CD4-positive, alpha-beta T cell treated with Interferon gamma for 1 hour (primary cell): ENCODE measurements at regions not wholly inside any gene's neighbourhood (a gene's known extent, or its start where the extent isn't known, plus 50 kb on each side); places are given as distances from the start of the nearest gene placed in this dataset.

Experiments used
- DNase-seq: peaks from one replicate; pipeline ENCODE4 v3.0.0-alpha.2; 2020

- DNase-seq, result no peak
Measured at GRCh38 chr11:70778883-70779282, 380.6 kb downstream of the CTTN start.

DNA sequence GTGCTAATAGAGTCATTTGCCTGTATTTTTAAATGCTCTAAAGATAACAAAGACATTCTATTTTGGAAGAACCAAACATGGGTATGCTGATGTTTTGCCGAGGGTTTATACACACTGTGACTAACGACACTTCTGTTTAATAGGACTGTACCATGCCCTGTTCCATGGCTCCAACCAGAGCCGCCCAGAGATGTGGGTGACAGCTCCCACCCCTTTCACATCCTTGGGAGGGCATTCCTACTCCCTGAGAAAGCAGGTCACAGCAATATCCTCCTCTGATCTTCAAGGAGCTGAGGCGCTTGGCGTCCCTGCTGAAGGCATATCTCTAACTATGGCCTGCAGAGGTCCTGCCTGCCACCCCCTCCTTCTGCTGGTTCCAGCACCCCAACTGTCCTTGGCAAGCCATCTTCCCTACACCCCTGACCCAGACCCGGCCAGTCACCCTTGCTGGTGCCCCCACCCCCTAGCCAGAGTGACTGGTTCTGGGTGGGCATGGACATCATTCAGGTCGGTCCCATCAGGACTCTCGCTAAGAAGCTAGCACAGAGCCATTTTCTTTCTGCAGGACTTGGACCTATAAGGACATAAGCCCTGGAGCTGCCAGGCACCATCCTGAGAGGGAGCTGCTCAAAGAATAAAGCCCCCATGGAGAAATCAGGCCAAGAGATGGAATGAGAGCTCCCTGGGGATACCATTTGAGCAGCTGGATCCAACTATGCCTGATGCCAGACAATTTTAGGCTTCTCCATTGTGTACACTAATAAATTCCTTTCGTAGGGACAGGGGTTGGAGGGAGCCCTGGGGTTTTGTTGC, 381.3 kb downstream of the CTTN start:
- no peak for DNase-seq

DNA sequence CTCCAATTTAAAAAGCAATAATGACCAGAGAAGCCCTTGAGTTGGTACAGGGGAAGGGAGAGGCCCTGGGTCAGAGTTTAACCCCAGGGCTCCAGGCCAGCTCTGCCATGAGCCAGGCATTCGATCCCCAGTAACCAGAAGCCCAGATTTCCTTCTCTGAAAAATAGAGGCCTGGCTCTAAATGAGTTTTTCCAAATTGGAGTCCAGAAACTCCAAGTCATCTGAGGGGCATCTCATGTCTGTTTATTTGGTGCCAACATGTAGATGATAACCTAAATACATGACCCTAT, 381.9 kb downstream of the CTTN start:
- no peak for DNase-seq

GRCh38 chr11:70782401-70782913, 384.1 kb downstream of the CTTN start:
- DNase-seq, result no peak

DNA sequence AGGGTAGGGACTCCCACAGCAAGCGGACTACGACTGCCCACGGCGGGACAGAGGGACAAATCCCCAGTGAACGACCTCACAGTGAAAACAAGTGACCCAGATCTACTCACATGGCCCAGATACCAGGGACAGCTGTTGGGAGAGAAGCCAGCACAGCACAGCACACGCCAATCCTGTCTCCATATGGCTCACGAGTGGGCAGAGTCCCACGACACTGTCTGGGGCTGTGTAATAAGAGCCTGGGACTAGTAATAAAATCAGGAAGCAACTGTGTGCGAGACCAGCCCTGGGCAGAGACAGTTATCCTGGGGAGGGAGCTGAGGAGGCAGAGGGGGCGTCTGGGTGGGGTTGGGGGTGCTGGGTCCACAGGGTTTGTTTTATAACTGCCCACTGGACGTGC, 385.0 kb downstream of the CTTN start:
- DNase-seq, result no peak

- DNase-seq, result no peak
Measured at GRCh38 chr11:70783821-70784220, 385.5 kb downstream of the CTTN start.

- DNase-seq, result no peak
Measured at GRCh38 chr11:70785372-70785771, 387.0 kb downstream of the CTTN start.

DNA sequence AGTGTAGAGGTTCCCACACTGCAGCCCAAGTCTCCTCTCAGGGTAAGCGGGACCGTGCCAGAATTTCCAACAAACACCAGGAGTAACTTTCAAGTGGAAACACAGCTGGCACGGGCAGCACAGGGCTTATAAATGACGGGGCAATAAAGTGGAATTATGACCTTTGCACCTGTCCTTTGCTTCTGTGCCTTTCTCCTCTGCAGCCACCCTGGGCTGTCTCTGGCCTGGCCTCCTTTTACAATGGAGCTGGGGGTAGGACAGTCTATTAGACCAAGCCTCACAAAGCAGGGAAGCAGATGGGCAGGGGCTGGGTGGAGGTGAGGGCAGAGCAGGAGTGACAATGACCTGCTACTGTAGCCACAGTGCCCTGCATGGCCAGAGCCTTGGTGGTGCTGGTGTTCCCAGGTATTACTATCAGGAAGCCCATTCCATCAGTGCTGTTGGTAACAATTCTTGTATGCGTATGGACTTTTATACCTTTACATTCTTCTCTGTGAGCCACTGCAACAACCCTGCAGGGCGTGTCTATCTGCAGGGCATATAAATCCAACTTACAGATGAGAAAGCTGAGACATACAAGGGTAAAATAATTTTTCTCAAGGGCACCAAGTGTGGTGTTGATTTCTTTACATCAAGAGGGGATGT, 387.8 kb downstream of the CTTN start:
- no peak for DNase-seq

DNA sequence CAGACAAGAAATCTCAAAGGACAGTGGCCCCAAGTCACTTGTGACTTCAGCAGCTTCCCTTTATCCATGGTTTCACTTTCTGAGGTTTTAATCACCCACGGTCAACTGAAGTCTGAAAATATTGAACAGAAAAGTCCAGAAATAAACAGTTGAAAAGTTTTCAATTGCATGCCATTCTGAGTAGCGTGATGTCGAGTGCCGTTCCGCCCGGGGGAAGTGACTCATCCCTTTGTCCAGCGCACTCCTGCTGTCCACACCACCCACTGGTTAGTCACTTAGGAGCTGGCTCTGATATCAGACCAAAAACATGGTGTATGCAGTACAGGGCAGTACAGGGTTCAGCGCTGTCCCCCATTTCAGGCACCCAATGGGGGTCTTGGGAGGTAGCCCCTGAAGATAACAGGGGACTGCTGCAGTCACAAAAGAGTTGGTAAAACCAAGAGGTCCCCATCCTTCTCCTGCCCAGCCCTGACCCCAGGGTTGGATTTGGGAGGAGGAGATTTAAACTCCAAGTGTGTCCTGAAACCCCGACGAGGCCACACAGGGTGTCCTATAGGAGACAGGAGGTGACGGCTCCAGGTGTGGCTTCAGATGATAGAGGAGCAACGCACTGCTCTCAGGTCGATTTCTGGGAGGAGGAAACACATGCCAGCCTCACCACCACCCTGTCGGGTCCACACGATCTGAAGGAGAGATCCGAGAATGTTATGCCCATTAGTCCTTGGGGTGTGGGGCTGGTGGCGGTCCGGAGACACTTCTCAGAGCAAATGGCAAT, 390.1 kb downstream of the CTTN start:
- no peak for DNase-seq

- DNase-seq, result no peak
Measured at GRCh38 chr11:70790671-70791300, 392.5 kb downstream of the CTTN start.

DNA sequence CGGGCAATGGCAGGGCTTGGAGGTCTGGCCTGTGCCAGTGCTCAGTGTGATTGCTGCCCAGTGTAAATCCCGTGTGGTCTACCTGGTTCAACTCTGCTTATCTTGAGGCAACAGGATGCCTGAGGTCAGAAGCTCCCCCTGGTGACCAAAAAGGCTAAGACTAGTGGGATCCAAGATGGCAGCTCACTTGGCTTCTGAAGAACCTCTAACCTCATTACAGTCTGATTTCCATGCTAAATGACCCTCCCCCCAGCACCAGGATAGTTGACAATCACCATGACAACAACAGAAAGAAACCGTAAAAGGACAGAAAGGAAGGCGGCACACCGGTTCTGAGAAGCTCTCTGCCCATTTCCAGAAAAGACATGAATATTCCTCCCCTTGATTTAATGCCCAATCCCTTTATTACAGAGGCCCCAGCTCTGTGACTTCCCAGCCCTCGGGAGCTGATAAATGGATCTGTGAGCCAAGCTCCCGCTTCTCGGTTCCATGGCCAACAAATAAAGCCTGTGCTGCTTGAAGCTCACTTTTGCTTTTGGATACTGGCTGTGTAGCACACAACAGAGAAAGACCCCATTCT, 398.4 kb downstream of the CTTN start:
- no peak for DNase-seq

- no peak for DNase-seq
Measured at GRCh38 chr11:70798296-70798695, 400.0 kb downstream of the CTTN start.

DNA sequence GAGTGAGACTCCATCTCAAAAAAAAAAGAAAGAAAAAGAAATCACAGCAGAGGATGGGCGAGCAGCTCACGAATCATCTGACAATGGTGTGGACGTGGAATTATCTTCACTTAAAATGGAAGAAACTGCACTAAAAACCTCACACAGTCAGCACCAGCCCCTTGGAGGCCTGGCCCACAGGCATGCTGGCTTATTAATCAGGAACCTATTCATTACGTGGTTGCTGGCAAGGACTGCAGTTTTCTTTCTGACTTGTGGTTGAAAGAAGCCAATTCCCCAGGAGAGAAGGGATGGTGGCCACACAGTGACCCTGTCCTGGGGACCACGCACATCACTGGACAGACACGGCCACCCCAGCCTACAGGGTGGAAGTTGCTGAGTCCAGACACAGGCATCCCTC, 401.1 kb downstream of the CTTN start:
- no peak for DNase-seq

DNA sequence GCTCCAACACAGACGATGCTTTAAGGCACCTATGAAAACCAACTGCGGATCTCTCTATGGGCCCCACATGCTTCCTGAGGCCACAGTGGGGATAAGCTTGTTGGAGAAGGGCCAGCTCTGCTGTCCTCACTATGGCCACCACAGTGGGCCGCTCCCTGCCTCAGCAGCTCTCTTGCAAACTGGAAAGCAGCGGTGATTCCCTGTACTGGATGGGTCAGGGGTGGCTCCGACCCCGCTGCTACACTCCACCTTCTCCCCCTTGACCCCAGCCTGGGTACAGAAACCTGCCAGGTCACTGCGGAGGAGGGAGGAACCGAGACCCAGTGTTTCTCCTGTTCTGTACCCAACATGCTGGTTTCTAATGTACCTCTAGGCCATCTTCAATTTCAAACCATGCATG, 403.9 kb downstream of the CTTN start:
- no peak for DNase-seq

- no peak for DNase-seq
Measured at GRCh38 chr11:70804139-70804837, 406.0 kb downstream of the CTTN start.

GRCh38 chr11:70805243-70805642, 406.9 kb downstream of the CTTN start:
- no peak for DNase-seq

- no peak for DNase-seq
Measured at GRCh38 chr11:70805971-70806370, 407.6 kb downstream of the CTTN start.

DNA sequence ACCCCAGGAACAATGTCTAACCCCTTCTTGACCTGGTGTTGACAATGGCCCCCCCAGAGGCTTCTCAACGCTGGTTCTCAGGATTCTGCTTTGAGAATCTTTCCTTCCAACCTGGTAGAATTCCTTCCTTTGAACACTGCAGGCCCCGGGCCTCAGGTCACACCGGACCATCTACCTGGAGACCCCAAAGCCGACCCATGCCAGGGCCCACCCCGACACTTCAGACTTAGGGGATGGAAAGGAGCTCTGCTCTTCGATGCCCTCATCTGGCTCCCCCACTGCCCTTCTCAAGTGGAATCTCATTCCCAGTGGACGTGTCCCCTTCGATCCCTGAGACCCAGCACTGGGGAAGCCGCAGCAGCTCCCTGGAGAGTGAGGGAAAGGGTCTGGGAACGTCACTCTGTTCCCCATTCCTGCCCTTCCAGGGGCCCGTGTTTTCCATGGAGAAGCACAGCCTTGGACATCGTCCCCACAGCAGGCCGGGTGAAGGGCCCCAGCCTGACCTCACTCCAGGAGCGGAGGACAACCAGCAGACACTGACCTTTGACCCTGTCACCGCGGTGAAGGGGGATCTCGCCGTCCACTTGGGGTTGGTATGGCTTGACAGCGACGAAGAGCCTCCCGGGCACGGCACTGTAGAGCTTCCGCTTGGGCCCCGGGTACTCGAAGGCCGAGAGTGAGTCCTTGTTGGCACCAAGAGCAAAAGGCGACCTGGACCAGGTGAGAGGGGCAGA, 408.3 kb downstream of the CTTN start:
- DNase-seq, result no peak

DNA sequence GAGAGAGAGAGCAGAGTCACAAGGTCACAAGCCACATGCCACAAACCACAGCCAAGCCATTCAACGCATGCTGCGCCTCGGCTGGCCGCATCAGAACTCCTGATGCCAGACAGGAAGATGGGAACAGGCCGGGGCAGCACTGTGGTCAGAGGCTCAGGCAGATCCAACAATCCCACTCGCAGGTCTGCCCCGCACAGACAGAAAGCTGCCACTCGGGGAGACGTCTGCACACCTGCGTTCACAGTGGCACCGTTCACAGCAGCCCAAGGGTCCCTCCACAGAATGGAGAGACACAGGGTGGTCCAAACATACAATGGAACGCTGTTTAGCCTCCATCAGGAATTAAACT, 408.8 kb downstream of the CTTN start:
- DNase-seq, result no peak

DNA sequence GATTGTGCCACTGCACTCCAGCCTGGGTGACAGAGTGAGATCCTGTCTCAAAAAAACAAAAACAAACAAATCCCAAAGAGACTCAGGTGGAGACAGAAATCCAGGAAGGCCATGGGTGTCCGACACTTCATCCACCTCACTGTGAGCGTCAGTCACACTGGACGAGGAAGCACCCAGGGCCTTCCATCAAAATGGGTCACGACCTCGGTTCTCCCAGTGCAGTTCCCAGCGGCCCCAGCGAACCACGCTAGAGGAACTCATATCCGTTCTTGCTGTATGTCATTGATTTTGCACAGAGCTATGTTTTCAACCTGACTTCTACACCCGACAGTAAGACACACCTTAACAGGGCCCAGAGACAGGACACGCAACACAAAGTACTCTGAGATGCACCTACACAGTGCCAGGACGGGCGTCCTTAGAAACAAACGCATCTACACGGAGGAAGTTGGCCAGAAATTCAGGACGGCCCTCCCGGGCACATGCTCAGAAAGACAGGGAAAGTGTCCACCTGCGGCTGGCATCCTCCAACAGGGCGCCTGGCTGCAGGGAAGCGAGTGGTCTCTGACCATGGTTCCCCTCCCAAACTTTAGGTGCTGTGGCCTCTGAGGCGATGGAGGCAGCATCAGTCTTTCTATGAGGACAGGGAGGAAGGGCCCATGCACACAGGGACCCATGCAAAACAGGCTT, 410.5 kb downstream of the CTTN start:
- no peak for DNase-seq

- no peak for DNase-seq
Measured at GRCh38 chr11:70810133-70810532, 411.8 kb downstream of the CTTN start.
